GM12878 (cell line): ENCODE measurements at regions not wholly inside any gene's neighbourhood (a gene's known extent, or its start where the extent isn't known, plus 50 kb on each side); places are given as distances from the start of the nearest gene placed in this dataset.

Source experiments
- BCL11A ChIP-seq: IDR thresholded peaks from 2 replicates; pipeline ENCODE4 v1.6.1; 2011; ENCODE audit warnings: low read depth, low read length
- CBX3 ChIP-seq: fragments of 200-600 bp; sonication (generic); IDR thresholded peaks from 2 replicates; pipeline ENCODE4 v1.6.1; 2016; ENCODE audit warnings: low read depth, borderline replicate concordance
- CHD1 ChIP-seq: IDR thresholded peaks from 2 replicates; pipeline ENCODE4 v1.6.1; 2012; ENCODE audit warnings: low read depth, low read length, improper control_type of control experiment
- E2F4 ChIP-seq: IDR thresholded peaks from 2 replicates; pipeline ENCODE4 v1.6.1; 2012; ENCODE audit warnings: low read depth, low read length, improper control_type of control experiment
- GABPA ChIP-seq: IDR thresholded peaks from 2 replicates; pipeline ENCODE4 v1.6.1; 2014; ENCODE audit warnings: antibody characterized with exemption, low read depth, mild to moderate bottlenecking, inconsistent platforms
- GATAD2B ChIP-seq: fragments of 450-650 bp; conservative IDR thresholded peaks from 2 replicates; pipeline ENCODE4 v1.6.1; 2017; ENCODE audit warnings: low read depth, mild to moderate bottlenecking, moderate library complexity
- JUNB ChIP-seq: IDR thresholded peaks from 2 replicates; pipeline ENCODE4 v1.6.1; 2016; ENCODE audit warnings: antibody characterized with exemption, mild to moderate bottlenecking
- LARP7 ChIP-seq: fragments of 450-650 bp; IDR thresholded peaks from 2 replicates; pipeline ENCODE4 v1.6.1; 2017; ENCODE audit warnings: mild to moderate bottlenecking
- MTA3 ChIP-seq: IDR thresholded peaks from 2 replicates; pipeline ENCODE4 v1.6.1; 2012; ENCODE audit warnings: low read length, inconsistent platforms, borderline replicate concordance
- NFYA ChIP-seq: IDR thresholded peaks from 2 replicates; pipeline ENCODE4 v1.6.1; 2011; ENCODE audit warnings: low read depth, mild to moderate bottlenecking, low read length, improper control_type of control experiment, borderline replicate concordance
- PAX5 ChIP-seq: IDR thresholded peaks from 2 replicates; pipeline ENCODE4 v1.6.1; 2011; ENCODE audit warnings: low read depth, low read length, borderline replicate concordance
- POLR2A ChIP-seq: IDR thresholded peaks from 2 replicates; pipeline ENCODE4 v1.6.1; 2011; ENCODE audit warnings: low read depth, mild to moderate bottlenecking, low read length
- POU2F2 ChIP-seq: IDR thresholded peaks from 3 replicates; pipeline ENCODE4 v1.6.1; 2011; ENCODE audit warnings: low read depth, mild to moderate bottlenecking, low read length, borderline replicate concordance
- RFX5 ChIP-seq: IDR thresholded peaks from 2 replicates; pipeline ENCODE4 v1.6.1; 2011; ENCODE audit warnings: low read depth, low read length, improper control_type of control experiment
- SMAD5 ChIP-seq: IDR thresholded peaks from 2 replicates; pipeline ENCODE4 v1.6.1; 2016; ENCODE audit warnings: antibody characterized with exemption, low read depth
- SP1 ChIP-seq: IDR thresholded peaks from one replicate; pipeline ENCODE4 v1.6.1; 2011; ENCODE audit warnings: low read depth, low read length
- SUPT20H ChIP-seq: IDR thresholded peaks from 2 replicates; pipeline ENCODE4 v1.6.1; 2011; ENCODE audit warnings: low read depth, mild to moderate bottlenecking, low read length, moderate library complexity, borderline replicate concordance; ENCODE audit not compliant: control insufficient read depth
- TCF3 ChIP-seq: IDR thresholded peaks from 2 replicates; pipeline ENCODE4 v1.6.1; 2012; ENCODE audit warnings: low read depth, mild to moderate bottlenecking, low read length, borderline replicate concordance; ENCODE audit not compliant: insufficient read depth
- USF2 ChIP-seq: IDR thresholded peaks from 2 replicates; pipeline ENCODE4 v1.6.1; 2011; ENCODE audit warnings: low read depth, low read length, improper control_type of control experiment, borderline replicate concordance
- YBX1 ChIP-seq: fragments of 450-650 bp; IDR thresholded peaks from 2 replicates; pipeline ENCODE4 v1.6.1; 2016; ENCODE audit warnings: antibody characterized with exemption
- ZBED1 ChIP-seq: IDR thresholded peaks from 2 replicates; pipeline ENCODE4 v1.6.1; 2016; ENCODE audit warnings: borderline replicate concordance
- ZNF384 ChIP-seq: IDR thresholded peaks from 2 replicates; pipeline ENCODE4 v1.6.1; 2012; ENCODE audit warnings: low read depth, mild to moderate bottlenecking, low read length, improper control_type of control experiment, borderline replicate concordance
- TF ChIP-seq, protein P1 (sequence below): fragments of 450-650 bp; IDR thresholded peaks from 2 replicates; pipeline ENCODE4 v1.6.1; 2014; ENCODE audit warnings: mild to moderate bottlenecking
- TF ChIP-seq, protein P2 (sequence below): fragments of 450-650 bp; IDR thresholded peaks from 2 replicates; pipeline ENCODE4 v1.6.1; 2017; ENCODE audit warnings: mild to moderate bottlenecking, moderate library complexity
- TF ChIP-seq, protein P3 (sequence below): IDR thresholded peaks from 2 replicates; pipeline ENCODE4 v1.6.1; 2011; ENCODE audit warnings: low read depth, mild to moderate bottlenecking, low read length, moderate library complexity, borderline replicate concordance; ENCODE audit errors: extremely low read depth

- TF ChIP-seq SUPT20H (no peak), SMAD5 (0 out of 2 replicates have a peak, but pooled peaks have one; percentile 44), BCL11A (peak; percentile 97), PAX5 (peak; percentile 78), ZBED1 (peak; percentile 96), YBX1 (peak; percentile 70; the same call in 1 of the 2 replicates), CHD1 (no peak; the same call in 1 of the 2 replicates), CBX3 (no peak), LARP7 (no peak), POLR2A (no peak; the same call in 1 of the 2 replicates), GABPA (0 out of 2 replicates have a peak, but pooled peaks have one; percentile 21), MTA3 (peak; percentile 90; the same call in 1 of the 2 replicates), ZNF384 (no peak), GATAD2B (peak; percentile 81), USF2 (no peak), NFYA (no peak), JUNB (peak; percentile 76), SP1 (peak; percentile 75), POU2F2 (peak; percentile 89), E2F4 (no peak), RFX5 (no peak), TCF3 (peak; percentile 55; the same call in 1 of the 2 replicates)
- TF ChIP-seq, protein P1, sequence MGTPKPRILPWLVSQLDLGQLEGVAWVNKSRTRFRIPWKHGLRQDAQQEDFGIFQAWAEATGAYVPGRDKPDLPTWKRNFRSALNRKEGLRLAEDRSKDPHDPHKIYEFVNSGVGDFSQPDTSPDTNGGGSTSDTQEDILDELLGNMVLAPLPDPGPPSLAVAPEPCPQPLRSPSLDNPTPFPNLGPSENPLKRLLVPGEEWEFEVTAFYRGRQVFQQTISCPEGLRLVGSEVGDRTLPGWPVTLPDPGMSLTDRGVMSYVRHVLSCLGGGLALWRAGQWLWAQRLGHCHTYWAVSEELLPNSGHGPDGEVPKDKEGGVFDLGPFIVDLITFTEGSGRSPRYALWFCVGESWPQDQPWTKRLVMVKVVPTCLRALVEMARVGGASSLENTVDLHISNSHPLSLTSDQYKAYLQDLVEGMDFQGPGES: no peak
- TF ChIP-seq, protein P2, sequence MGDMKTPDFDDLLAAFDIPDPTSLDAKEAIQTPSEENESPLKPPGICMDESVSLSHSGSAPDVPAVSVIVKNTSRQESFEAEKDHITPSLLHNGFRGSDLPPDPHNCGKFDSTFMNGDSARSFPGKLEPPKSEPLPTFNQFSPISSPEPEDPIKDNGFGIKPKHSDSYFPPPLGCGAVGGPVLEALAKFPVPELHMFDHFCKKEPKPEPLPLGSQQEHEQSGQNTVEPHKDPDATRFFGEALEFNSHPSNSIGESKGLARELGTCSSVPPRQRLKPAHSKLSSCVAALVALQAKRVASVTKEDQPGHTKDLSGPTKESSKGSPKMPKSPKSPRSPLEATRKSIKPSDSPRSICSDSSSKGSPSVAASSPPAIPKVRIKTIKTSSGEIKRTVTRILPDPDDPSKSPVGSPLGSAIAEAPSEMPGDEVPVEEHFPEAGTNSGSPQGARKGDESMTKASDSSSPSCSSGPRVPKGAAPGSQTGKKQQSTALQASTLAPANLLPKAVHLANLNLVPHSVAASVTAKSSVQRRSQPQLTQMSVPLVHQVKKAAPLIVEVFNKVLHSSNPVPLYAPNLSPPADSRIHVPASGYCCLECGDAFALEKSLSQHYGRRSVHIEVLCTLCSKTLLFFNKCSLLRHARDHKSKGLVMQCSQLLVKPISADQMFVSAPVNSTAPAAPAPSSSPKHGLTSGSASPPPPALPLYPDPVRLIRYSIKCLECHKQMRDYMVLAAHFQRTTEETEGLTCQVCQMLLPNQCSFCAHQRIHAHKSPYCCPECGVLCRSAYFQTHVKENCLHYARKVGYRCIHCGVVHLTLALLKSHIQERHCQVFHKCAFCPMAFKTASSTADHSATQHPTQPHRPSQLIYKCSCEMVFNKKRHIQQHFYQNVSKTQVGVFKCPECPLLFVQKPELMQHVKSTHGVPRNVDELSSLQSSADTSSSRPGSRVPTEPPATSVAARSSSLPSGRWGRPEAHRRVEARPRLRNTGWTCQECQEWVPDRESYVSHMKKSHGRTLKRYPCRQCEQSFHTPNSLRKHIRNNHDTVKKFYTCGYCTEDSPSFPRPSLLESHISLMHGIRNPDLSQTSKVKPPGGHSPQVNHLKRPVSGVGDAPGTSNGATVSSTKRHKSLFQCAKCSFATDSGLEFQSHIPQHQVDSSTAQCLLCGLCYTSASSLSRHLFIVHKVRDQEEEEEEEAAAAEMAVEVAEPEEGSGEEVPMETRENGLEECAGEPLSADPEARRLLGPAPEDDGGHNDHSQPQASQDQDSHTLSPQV: no peak
- TF ChIP-seq, protein P3, sequence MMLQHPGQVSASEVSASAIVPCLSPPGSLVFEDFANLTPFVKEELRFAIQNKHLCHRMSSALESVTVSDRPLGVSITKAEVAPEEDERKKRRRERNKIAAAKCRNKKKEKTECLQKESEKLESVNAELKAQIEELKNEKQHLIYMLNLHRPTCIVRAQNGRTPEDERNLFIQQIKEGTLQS: no peak
Observed at GRCh38 chr10:62732841-62733653, 71.5 kb upstream of the ADO start (continued).
